ENCODE measurements at regions not wholly inside any gene's neighbourhood (a gene's known extent, or its start where the extent isn't known, plus 50 kb on each side); places are given as distances from the start of the nearest gene placed in this dataset.

- TF ChIP-seq ZBTB11 (CRISPR knock-in tag; IDR thresholded peaks at IDR 0.05), result no peak
- TF ChIP-seq NFXL1 (IDR thresholded peaks at IDR 0.05; ENCODE audit: borderline replicate concordance), result no peak
Observed at GRCh38 chr2:159879051-159879604, 81.1 kb upstream of the CD302 start (continued).

GRCh38 chr2:159875083-159875482 is 77.1 kb upstream of the CD302 start:
- H3K27me3 ChIP-seq (replicated peaks in 1 of 2; ENCODE audit: control insufficient read depth in 2 of 2, insufficient read depth in 2 of 2, low read length in 1 of 2), result no peaks in the 10 kb centered on the region
- H3K27ac ChIP-seq (ENCODE audit: control insufficient read depth, insufficient read depth), result no peak overlapping the region
- ATAC-seq, result no peak
- ChIA-PET RAD21 (ENCODE audit: unreplicated experiment) (interaction anchor here (0.9 to 2.7 kb wide), 4 partner anchors 13 to 64 kb away, joined by 3 to 14 read pairs (median 3); partner anchors contain the start of gene LY75), CTCF (interaction anchor here (1.3 to 2.8 kb wide), 3 partner anchors 16 to 47 kb away, joined by 3 to 15 read pairs (median 4); no protein-coding TSS in a partner anchor), SMC1A (ENCODE audit: uncharacterized antibody, unreplicated experiment) (interaction anchor here (0.8 to 4.0 kb wide), 4 partner anchors 16 to 88 kb away, joined by 3 to 20 read pairs (median 4); no protein-coding TSS in a partner anchor), POLR2A (interaction anchor here (1.5 kb wide), 1 partner anchor 24 kb away, joined by 6 read pairs; no protein-coding TSS in a partner anchor)
- H3K4me2 ChIP-seq (ENCODE audit: control insufficient read depth, insufficient read depth), result no peak overlapping the region
- H3K79me2 ChIP-seq (ENCODE audit: control insufficient read depth, insufficient read depth, low read length), result no peaks in the 10 kb centered on the region
- no peak overlapping the region for H2AFZ ChIP-seq (ENCODE audit: control insufficient read depth, low read depth, low read length)
- no peak overlapping the region for H3K4me3 ChIP-seq
- no peak overlapping the region for H3K9ac ChIP-seq (ENCODE audit: control insufficient read depth, insufficient read depth, low read length)
- H3K4me1 ChIP-seq (ENCODE audit: control insufficient read depth, insufficient read depth, low read length), result peaks cover 12% of the 10 kb centered on the region
- H4K20me1 ChIP-seq (ENCODE audit: control insufficient read depth, insufficient read depth), result no peaks in the 10 kb centered on the region
- intact Hi-C loops (cut with micrococcal nuclease; ENCODE audit: unreplicated experiment), result loop anchor here (5.0 kb wide), 1 partner anchor 87 kb away; no protein-coding TSS in a partner anchor
- WGBS (ENCODE audit: insufficient coverage, insufficient replicate concordance, low lambda C conversion rate, missing lambda C conversion rate), result 94% methylated on average over 3 of the region's 3 CpGs
- H3K9me3 ChIP-seq (replicated peaks; ENCODE audit: control insufficient read depth, insufficient read depth, low read length), result no peaks in the 10 kb centered on the region
- no peak for DNase-seq (ENCODE audit: low read depth, low spot score)
- in situ Hi-C loops (cut with MboI), result no loop called here
- FAIRE-seq, result no peak
- H3K36me3 ChIP-seq (ENCODE audit: control insufficient read depth in 2 of 2, insufficient read depth in 2 of 2, low read length in 1 of 2), result peaks cover 0 to 33% of the 10 kb centered on the region in 2 experiments; a peak in 2 of 4 replicates
- BruUV-seq (replicated peaks), result no TSS peak
- TF ChIP-seq IRF4 (IDR thresholded peaks at IDR 0.05; ENCODE audit: low read depth, low read length) (no peak), ZSCAN29 (IDR thresholded peaks at IDR 0.05) (no peak), ZNF384 (IDR thresholded peaks at IDR 0.05; ENCODE audit: borderline replicate concordance, low read depth, low read length) (no peak), EZH2 (IDR thresholded peaks at IDR 0.05; ENCODE audit: borderline replicate concordance, control insufficient read depth, low read depth, low read length) (no peak), EP300 (IDR thresholded peaks at IDR 0.05; ENCODE audit: borderline replicate concordance in 1 of 2, control insufficient read depth in 1 of 2, low read depth in 2 of 2, low read length in 2 of 2) (no peak), TCF3 (IDR thresholded peaks at IDR 0.05; ENCODE audit: borderline replicate concordance, insufficient read depth, low read depth, low read length) (no peak), PML (IDR thresholded peaks at IDR 0.05; ENCODE audit: low read length) (no peak), PRDM15 (CRISPR knock-in tag; IDR thresholded peaks at IDR 0.05) (no peak), JUNB (IDR thresholded peaks at IDR 0.05) (no peak), DPF2 (IDR thresholded peaks at IDR 0.05) (no peak), GABPA (IDR thresholded peaks at IDR 0.05; ENCODE audit: low read depth) (no peak), MYB (IDR thresholded peaks at IDR 0.05; ENCODE audit: borderline replicate concordance, low read depth, low read length) (no peak)

All from GM12878 (cell line).